ENCODE measurements at regions not wholly inside any gene's neighbourhood (a gene's known extent, or its start where the extent isn't known, plus 50 kb on each side); places are given as distances from the start of the nearest gene placed in this dataset.

DNA sequence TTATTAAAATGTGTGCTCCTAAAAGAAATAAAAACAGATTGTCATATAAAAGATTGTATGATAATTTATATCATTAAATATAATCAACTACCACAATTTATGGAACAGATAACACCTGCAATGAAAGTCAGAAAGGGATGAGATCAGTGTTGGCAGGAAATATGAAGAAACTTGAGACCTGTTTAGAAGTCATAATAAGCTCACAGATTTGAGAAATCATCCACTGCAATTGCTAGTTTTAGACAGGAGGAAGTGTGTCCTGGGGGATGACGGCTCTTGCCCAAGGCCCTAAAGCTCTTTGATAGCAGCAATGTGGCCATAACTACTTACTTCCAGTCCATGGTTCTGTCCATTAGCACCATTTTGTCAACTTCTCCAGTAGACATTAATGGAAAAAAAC lies 122.8 kb upstream of the SOX5 start:
- no peak for TF ChIP-seq CTCF (IDR thresholded peaks at IDR 0.05; ENCODE audit: insufficient read depth, low read depth, low read length)
- TF ChIP-seq EZH2 (IDR thresholded peaks at IDR 0.05; ENCODE audit: insufficient read depth, low read length), result no peak
